Naive B cell (primary cell): ENCODE measurements at regions not wholly inside any gene's neighbourhood (a gene's known extent, or its start where the extent isn't known, plus 50 kb on each side); places are given as distances from the start of the nearest gene placed in this dataset.

Experiments
- ATAC-seq, 2 donors: fragments of 150-1000 bp; cut with Tn5 transposase; 2 replicates each; pipeline ENCODE4 v1.10.0; 2021; ENCODE audit warnings: low read depth in 2 of 2, mild to moderate bottlenecking in 2 of 2, moderate library complexity in 2 of 2
- DNase-seq: peaks from one replicate; pipeline ENCODE4 v3.0.0; 2022
- H3K27ac Mint-ChIP-seq, 6 donors: one replicate each; pipeline ENCODE4 v1.8.0; 2020 to 2022; ENCODE audit warnings: mild to moderate bottlenecking in 6 of 6, mixed read lengths in 6 of 6, moderate library complexity in 5 of 6, inconsistent platforms in 2 of 6
- H3K27me3 Mint-ChIP-seq, 3 donors: one replicate each; pipeline ENCODE4 v1.8.0; 2021 to 2022; ENCODE audit warnings: mixed read lengths in 3 of 3, mild to moderate bottlenecking in 1 of 3
- H3K36me3 Mint-ChIP-seq, 2 donors: one replicate each; pipeline ENCODE4 v1.8.0; 2020 to 2022; ENCODE audit warnings: mixed read lengths in 2 of 2, inconsistent platforms in 1 of 2, mild to moderate bottlenecking in 1 of 2
- H3K4me1 Mint-ChIP-seq, 3 donors: one replicate each; pipeline ENCODE4 v1.8.0; 2020 to 2022; ENCODE audit warnings: mixed read lengths in 3 of 3, inconsistent platforms in 1 of 3, mild to moderate bottlenecking in 1 of 3, moderate library complexity in 1 of 3
- H3K4me3 Mint-ChIP-seq, 8 donors: one replicate each; pipeline ENCODE4 v1.8.0; 2020 to 2022; ENCODE audit warnings: mild to moderate bottlenecking in 8 of 8, mixed read lengths in 8 of 8, moderate library complexity in 8 of 8, inconsistent platforms in 2 of 8
- H3K9me3 Mint-ChIP-seq, 7 donors: one replicate each; pipeline ENCODE4 v1.8.0; 2020 to 2022; ENCODE audit warnings: mixed read lengths in 7 of 7, mild to moderate bottlenecking in 5 of 7, inconsistent platforms in 2 of 7, moderate library complexity in 1 of 7

- Mint-ChIP-seq H3K27me3 (no peaks in the 10 kb centered on the region), H3K4me1 (no peaks in the 10 kb centered on the region), H3K4me3 (no peak overlapping the region), H3K36me3 (peaks cover 0 to under 1% of the 10 kb centered on the region in 2 donors), H3K9me3 (no peaks in the 10 kb centered on the region), H3K27ac (no peak overlapping the region)
- ATAC-seq (peak; percentile 34 to 45), DNase-seq (peak; percentile 23)
These were observed 212.2 kb downstream of the LYPLAL1 start for GRCh38 chr1:219385787-219386427.

DNA sequence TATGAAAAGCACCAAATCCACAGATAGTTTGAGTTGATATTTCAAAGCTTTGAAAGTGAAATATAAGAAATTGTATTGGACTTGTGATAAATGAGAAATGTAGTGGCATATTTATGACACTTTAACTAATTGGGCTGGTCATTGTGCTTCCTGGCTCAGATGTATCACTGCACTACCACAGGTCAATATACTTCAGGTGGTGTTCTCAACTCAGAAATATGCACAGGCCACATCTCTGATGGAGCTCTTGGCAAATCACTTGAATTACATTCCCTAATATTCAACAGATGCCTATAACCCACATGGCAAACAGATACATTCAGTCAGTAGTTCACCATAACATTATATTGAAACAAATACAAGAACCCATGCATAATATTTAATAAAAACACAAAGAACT, 209.6 kb downstream of the LYPLAL1 start:
- no peaks in the 10 kb centered on the region for H3K27me3 Mint-ChIP-seq
- H3K4me3 Mint-ChIP-seq, result no peak overlapping the region
- no peaks in the 10 kb centered on the region for H3K36me3 Mint-ChIP-seq
- no peaks in the 10 kb centered on the region for H3K4me1 Mint-ChIP-seq
- no peaks in the 10 kb centered on the region for H3K9me3 Mint-ChIP-seq
- DNase-seq, result no peak
- no peak for ATAC-seq
- no peak overlapping the region for H3K27ac Mint-ChIP-seq

- H3K9me3 Mint-ChIP-seq, result peaks cover 0 to 2% (median 0%) of the 10 kb centered on the region in 7 donors
- H3K4me1 Mint-ChIP-seq, result no peaks in the 10 kb centered on the region
- DNase-seq (no peak), ATAC-seq (no peak)
- no peak overlapping the region for H3K27ac Mint-ChIP-seq
- no peaks in the 10 kb centered on the region for H3K27me3 Mint-ChIP-seq
- H3K36me3 Mint-ChIP-seq, result no peaks in the 10 kb centered on the region
- H3K4me3 Mint-ChIP-seq, result no peak overlapping the region
These were observed 207.7 kb downstream of the LYPLAL1 start for GRCh38 chr1:219381396-219381795.

- Mint-ChIP-seq H3K27ac (no peak overlapping the region), H3K4me3 (no peak overlapping the region), H3K4me1 (no peaks in the 10 kb centered on the region), H3K9me3 (peaks cover 0 to 2% (median 0%) of the 10 kb centered on the region in 7 donors), H3K36me3 (no peaks in the 10 kb centered on the region), H3K27me3 (no peaks in the 10 kb centered on the region)
- no peak for DNase-seq
- no peak for ATAC-seq
These were observed 206.8 kb downstream of the LYPLAL1 start for GRCh38 chr1:219380463-219380862.

GRCh38 chr1:219379691-219380090, 206.0 kb downstream of the LYPLAL1 start:
- peaks cover 0 to 3% (median 0%) of the 10 kb centered on the region in 3 donors for H3K27me3 Mint-ChIP-seq
- H3K4me1 Mint-ChIP-seq, result no peaks in the 10 kb centered on the region
- no peak overlapping the region for H3K4me3 Mint-ChIP-seq
- peaks cover 0 to 2% (median 0%) of the 10 kb centered on the region in 7 donors for H3K9me3 Mint-ChIP-seq
- no peak for DNase-seq
- H3K36me3 Mint-ChIP-seq, result no peaks in the 10 kb centered on the region
- no peak for ATAC-seq
- H3K27ac Mint-ChIP-seq, result no peak overlapping the region

DNA sequence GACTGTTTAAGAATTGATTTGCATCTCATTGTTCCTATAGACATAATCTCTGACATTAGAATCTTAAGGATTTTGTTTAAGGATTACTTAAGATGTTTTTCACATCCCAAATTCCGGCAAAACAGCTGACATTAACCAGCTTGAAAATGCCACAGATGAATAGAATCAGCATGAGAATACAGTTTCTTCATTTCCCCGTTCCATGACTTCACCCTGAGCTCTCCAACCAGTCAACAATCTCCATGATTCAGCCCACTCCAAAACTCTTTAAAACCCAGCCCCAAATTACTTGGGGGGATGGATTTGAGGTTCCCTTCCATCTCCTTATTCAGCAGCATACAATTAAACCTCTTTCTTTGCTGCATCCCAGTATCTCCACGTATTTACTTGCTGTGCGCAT, 201.0 kb downstream of the LYPLAL1 start:
- H3K27me3 Mint-ChIP-seq, result peaks cover 0 to 5% (median 0%) of the 10 kb centered on the region in 3 donors
- no peaks in the 10 kb centered on the region for H3K4me1 Mint-ChIP-seq
- H3K36me3 Mint-ChIP-seq, result no peaks in the 10 kb centered on the region
- H3K27ac Mint-ChIP-seq, result no peak overlapping the region
- H3K4me3 Mint-ChIP-seq, result no peak overlapping the region
- no peak for ATAC-seq
- peaks cover 0 to 2% (median 0%) of the 10 kb centered on the region in 7 donors for H3K9me3 Mint-ChIP-seq
- DNase-seq, result no peak

GRCh38 chr1:219374046-219374566, 200.4 kb downstream of the LYPLAL1 start:
- Mint-ChIP-seq H3K4me1 (no peaks in the 10 kb centered on the region), H3K27ac (no peak overlapping the region), H3K27me3 (peaks cover 0 to 5% (median 0%) of the 10 kb centered on the region in 3 donors), H3K36me3 (no peaks in the 10 kb centered on the region), H3K9me3 (peaks cover 0 to 2% (median 0%) of the 10 kb centered on the region in 7 donors), H3K4me3 (no peak overlapping the region)
- ATAC-seq, result no peak
- DNase-seq, result no peak

DNA sequence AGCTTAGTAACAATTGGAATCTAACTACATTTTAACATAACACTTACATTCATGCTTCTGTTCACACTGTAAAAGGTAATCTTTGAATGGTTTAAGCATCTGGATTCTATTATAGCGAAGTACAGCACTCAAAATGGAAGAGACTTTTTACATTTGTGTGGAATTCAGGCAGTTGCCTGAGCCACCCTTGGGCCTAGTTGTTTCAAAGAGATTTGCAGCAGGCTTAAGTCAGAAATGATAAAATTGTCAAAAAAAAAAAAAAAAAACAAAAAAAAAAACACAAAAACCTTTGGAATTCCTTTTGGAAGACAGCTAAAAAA, 199.9 kb downstream of the LYPLAL1 start:
- H3K4me1 Mint-ChIP-seq, result no peaks in the 10 kb centered on the region
- peaks cover 0 to 5% (median 0%) of the 10 kb centered on the region in 3 donors for H3K27me3 Mint-ChIP-seq
- no peak overlapping the region for H3K4me3 Mint-ChIP-seq
- peaks cover 0 to 2% (median 0%) of the 10 kb centered on the region in 7 donors for H3K9me3 Mint-ChIP-seq
- ATAC-seq (no peak), DNase-seq (no peak)
- H3K36me3 Mint-ChIP-seq, result no peaks in the 10 kb centered on the region
- no peak overlapping the region for H3K27ac Mint-ChIP-seq

DNA sequence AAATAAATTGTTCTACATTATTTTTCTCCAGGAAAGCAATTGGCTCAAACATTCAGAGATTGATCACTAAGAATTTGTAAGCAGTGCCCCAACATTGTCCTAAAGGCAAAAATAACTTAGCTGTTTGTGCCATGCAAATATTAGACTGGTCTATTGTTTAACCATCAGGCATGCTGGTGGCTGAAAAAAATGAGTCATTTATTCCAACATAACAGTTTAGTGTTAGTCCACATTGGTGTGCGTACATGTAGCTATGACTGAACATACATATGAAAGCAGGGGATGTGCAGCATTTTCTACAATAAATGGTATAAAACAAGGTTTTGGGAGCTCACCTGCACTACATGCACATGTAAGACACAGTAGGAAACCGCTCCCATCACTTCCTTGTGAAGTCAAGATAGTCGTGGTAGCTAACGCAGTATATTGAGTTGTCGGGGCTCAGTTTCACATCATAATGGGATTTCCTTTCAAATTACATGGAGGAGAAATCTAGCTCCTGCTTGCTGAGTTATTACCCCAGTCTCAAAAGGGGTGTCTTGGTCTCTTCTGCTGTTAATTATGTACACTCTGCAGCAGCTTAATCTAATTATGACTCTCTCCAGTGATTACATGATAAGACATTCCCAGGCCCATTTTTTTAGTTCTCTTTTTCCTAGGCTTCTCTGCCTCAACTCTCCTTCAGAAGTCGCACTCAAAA, 199.4 kb downstream of the LYPLAL1 start:
- DNase-seq (no peak), ATAC-seq (no peak)
- no peaks in the 10 kb centered on the region for H3K4me1 Mint-ChIP-seq
- H3K4me3 Mint-ChIP-seq, result no peak overlapping the region
- H3K27ac Mint-ChIP-seq, result no peak overlapping the region
- no peaks in the 10 kb centered on the region for H3K36me3 Mint-ChIP-seq
- peaks cover 0 to 2% (median 0%) of the 10 kb centered on the region in 7 donors for H3K9me3 Mint-ChIP-seq
- H3K27me3 Mint-ChIP-seq, result peaks cover 0 to 5% (median 0%) of the 10 kb centered on the region in 3 donors

- H3K9me3 Mint-ChIP-seq, result no peaks in the 10 kb centered on the region
- H3K4me1 Mint-ChIP-seq, result no peaks in the 10 kb centered on the region
- H3K27me3 Mint-ChIP-seq, result peaks cover 0 to 5% (median 0%) of the 10 kb centered on the region in 3 donors
- H3K36me3 Mint-ChIP-seq, result peaks cover 0 to 1% of the 10 kb centered on the region in 2 donors
- no peak overlapping the region for H3K4me3 Mint-ChIP-seq
- DNase-seq (no peak), ATAC-seq (no peak)
- H3K27ac Mint-ChIP-seq, result no peak overlapping the region
These were observed 197.8 kb downstream of the LYPLAL1 start for GRCh38 chr1:219371471-219371870.

DNA sequence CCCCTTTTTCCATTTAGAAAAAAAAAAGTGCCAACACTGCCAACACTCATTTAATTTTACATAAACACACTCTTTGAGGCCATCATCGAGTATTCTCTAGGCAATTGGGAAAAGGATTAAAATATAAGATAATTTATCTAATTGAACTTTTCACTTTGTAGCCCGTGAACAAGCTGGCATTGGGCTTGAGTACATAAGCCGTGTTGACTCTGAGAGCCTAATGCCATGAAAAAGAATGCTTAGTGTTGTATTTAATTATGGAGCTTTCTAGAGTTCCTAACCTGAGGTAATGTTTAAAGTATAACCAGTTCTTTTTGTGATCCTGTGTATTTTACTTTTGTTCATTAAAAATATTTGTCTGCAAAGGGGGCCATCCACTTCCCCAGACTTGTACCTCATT, 193.8 kb downstream of the LYPLAL1 start:
- ATAC-seq (no peak), DNase-seq (no peak)
- Mint-ChIP-seq H3K27ac (no peak overlapping the region), H3K27me3 (no peaks in the 10 kb centered on the region), H3K9me3 (no peaks in the 10 kb centered on the region), H3K4me3 (no peak overlapping the region), H3K36me3 (peaks cover 0 to 3% of the 10 kb centered on the region in 2 donors), H3K4me1 (no peaks in the 10 kb centered on the region)

- Mint-ChIP-seq H3K4me1 (no peaks in the 10 kb centered on the region), H3K9me3 (no peaks in the 10 kb centered on the region), H3K36me3 (peaks cover 0 to 3% of the 10 kb centered on the region in 2 donors), H3K4me3 (no peak overlapping the region), H3K27me3 (no peaks in the 10 kb centered on the region), H3K27ac (no peak overlapping the region)
- DNase-seq, result no peak
- no peak for ATAC-seq
These were observed 191.8 kb downstream of the LYPLAL1 start for GRCh38 chr1:219365451-219365850.

GRCh38 chr1:219362702-219363101, 189.0 kb downstream of the LYPLAL1 start:
- peaks cover 0 to 10% of the 10 kb centered on the region in 2 donors for H3K36me3 Mint-ChIP-seq
- DNase-seq (no peak), ATAC-seq (no peak)
- no peak overlapping the region for H3K27ac Mint-ChIP-seq
- H3K9me3 Mint-ChIP-seq, result peaks cover 0 to 11% (median 1%) of the 10 kb centered on the region in 7 donors
- H3K27me3 Mint-ChIP-seq, result no peaks in the 10 kb centered on the region
- no peaks in the 10 kb centered on the region for H3K4me1 Mint-ChIP-seq
- H3K4me3 Mint-ChIP-seq, result no peak overlapping the region

GRCh38 chr1:219359126-219359525, 185.4 kb downstream of the LYPLAL1 start:
- H3K27ac Mint-ChIP-seq, result peak overlapping the region in 1 of 6 donors; percentile 9
- no peak for DNase-seq
- no peaks in the 10 kb centered on the region for H3K4me1 Mint-ChIP-seq
- no peak for ATAC-seq
- H3K36me3 Mint-ChIP-seq, result peaks cover 0 to 6% of the 10 kb centered on the region in 2 donors
- no peak overlapping the region for H3K4me3 Mint-ChIP-seq
- no peaks in the 10 kb centered on the region for H3K27me3 Mint-ChIP-seq
- peaks cover 0 to 15% (median 1%) of the 10 kb centered on the region in 7 donors for H3K9me3 Mint-ChIP-seq
